Testis (tissue), 2 donors: ENCODE measurements at regions not wholly inside any gene's neighbourhood (a gene's known extent, or its start where the extent isn't known, plus 50 kb on each side); places are given as distances from the start of the nearest gene placed in this dataset.

Experiments used
- DNase-seq: peaks from one replicate; pipeline ENCODE4 v3.0.0-alpha.2; 2019
- H3K27ac ChIP-seq, 2 donors: fragments of 200-600 bp; sonication (generic); one replicate each; pipeline ENCODE4 v1.5.1; 2019
- H3K27me3 ChIP-seq: fragments of 200-600 bp; sonication (generic); one replicate; pipeline ENCODE4 v1.5.1; 2019
- H3K36me3 ChIP-seq: fragments of 200-600 bp; sonication (generic); one replicate; pipeline ENCODE4 v1.5.1; 2017; ENCODE audit warnings: low read depth; ENCODE audit errors: missing control alignments
- H3K4me1 ChIP-seq: fragments of 200-600 bp; sonication (generic); one replicate; pipeline ENCODE4 v1.5.1; 2019
- H3K4me3 ChIP-seq, 2 donors: fragments of 200-600 bp; sonication (generic); one replicate each; pipeline ENCODE4 v1.5.1; 2017 to 2019
- H3K9me3 ChIP-seq: fragments of 200-600 bp; sonication (generic); one replicate; pipeline ENCODE4 v1.5.1; 2017
- POLR2A ChIP-seq: fragments of 450-650 bp; IDR thresholded peaks from one replicate; pipeline ENCODE4 v1.6.1; 2017; ENCODE audit warnings: antibody characterized with exemption, mild to moderate bottlenecking, moderate library complexity
- WGBS, 2 donors: methylation state at CpG; one replicate each; pipeline ENCODE4 v1.1.5; 2018; 5-methylcytosine and 5-hydroxymethylcytosine counted together
- intact Hi-C: fragments of 100-400 bp; cut with DNase I; formaldehyde crosslinking; loops from one replicate; pipeline ENCODE4 v1.15.1; 2023; ENCODE audit warnings: low total_unique reads
- TF ChIP-seq, protein P1 (sequence below), 3 experiments: fragments of 450-650 bp in 2 of 3; fragments of 200-600 bp in 1 of 3; sonication (generic) in 1 of 3; IDR thresholded peaks; one replicate each; pipeline ENCODE4 v1.5.1; 2016 to 2019; ENCODE audit warnings: antibody characterized with exemption in 3 of 3, mild to moderate bottlenecking in 2 of 3, moderate library complexity in 1 of 3

DNA sequence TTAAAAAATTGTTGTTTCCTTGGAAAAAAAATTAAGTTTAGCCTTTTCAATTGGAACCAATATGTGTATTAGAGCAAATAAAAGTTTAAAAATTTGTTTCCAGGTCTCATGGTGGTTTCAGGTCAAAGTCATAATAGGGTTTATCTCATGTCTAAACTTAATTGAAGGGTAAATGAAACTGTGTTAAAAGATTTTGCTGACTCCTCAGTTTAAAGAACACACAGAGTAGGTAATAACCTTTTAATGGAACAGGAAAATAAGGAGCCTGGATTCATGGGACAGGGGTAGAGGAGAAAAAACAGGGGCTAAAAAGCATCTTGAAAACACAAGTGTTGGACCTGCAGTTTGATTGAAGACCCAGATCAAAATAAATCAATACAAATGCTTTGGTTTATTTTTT lies 190.6 kb downstream of the MFSD1 start:
- no peak overlapping the region for H3K27ac ChIP-seq
- TF ChIP-seq, protein P1, sequence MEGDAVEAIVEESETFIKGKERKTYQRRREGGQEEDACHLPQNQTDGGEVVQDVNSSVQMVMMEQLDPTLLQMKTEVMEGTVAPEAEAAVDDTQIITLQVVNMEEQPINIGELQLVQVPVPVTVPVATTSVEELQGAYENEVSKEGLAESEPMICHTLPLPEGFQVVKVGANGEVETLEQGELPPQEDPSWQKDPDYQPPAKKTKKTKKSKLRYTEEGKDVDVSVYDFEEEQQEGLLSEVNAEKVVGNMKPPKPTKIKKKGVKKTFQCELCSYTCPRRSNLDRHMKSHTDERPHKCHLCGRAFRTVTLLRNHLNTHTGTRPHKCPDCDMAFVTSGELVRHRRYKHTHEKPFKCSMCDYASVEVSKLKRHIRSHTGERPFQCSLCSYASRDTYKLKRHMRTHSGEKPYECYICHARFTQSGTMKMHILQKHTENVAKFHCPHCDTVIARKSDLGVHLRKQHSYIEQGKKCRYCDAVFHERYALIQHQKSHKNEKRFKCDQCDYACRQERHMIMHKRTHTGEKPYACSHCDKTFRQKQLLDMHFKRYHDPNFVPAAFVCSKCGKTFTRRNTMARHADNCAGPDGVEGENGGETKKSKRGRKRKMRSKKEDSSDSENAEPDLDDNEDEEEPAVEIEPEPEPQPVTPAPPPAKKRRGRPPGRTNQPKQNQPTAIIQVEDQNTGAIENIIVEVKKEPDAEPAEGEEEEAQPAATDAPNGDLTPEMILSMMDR (IDR thresholded peaks at IDR 0.05), result no peak
- TF ChIP-seq POLR2A, result no peak

DNA sequence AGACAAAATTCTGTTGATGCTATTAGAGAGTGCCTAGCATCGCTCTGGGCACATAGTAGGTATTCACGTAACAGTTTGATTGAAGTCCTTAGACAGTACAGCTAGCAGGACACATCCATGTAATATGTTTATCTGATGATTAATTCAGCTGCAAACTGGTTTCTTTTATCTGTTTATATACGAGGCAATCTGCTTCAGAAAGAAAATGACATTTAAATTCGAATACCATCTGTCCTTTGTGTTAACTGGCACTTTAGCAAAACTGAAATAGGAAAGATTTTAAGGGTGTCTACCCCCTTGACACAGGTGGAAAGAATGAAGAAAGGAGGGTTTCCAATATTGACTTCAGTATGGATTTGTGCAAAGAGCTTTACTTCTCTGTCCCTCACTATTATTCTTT lies 192.5 kb downstream of the MFSD1 start:
- 83 to 87% methylated on average over 4 of the region's 4 CpGs for WGBS, 2 donors
- no peak for DNase-seq
- intact Hi-C loops, result no loop called here

More for the DNA sequence above, 190.6 kb downstream of the MFSD1 start:
- intact Hi-C loops, result no loop called here
- H3K36me3 ChIP-seq, result no peaks in the 10 kb centered on the region
- H3K27me3 ChIP-seq, result no peaks in the 10 kb centered on the region
- no peaks in the 10 kb centered on the region for H3K4me1 ChIP-seq
- no peak overlapping the region for H3K4me3 ChIP-seq
- H3K9me3 ChIP-seq, result no peaks in the 10 kb centered on the region
- DNase-seq, result no peak

DNA sequence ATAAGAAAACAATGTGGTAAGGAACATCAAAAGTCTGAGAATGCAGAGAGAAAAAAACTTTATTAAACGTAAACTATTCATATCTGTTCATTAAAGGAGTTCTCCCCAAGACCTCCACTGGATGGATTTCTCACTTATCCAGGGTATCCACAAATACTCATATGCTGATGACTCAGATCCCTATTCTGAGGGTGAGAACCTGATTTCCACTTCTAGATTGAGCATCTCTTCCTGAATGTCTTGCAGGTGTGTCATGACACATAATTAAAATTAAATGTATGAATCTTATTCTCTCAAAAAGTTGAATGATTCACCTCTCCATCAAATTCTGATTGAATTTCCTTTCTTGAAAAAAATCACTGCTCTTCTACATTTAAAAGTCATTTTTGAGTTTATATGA lies 199.9 kb downstream of the MFSD1 start:
- intact Hi-C loops, result no loop called here
- Histone ChIP-seq H3K4me3 (no peak overlapping the region), H3K27me3 (no peaks in the 10 kb centered on the region), H3K36me3 (no peaks in the 10 kb centered on the region), H3K9me3 (no peaks in the 10 kb centered on the region), H3K27ac (no peak overlapping the region), H3K4me1 (no peaks in the 10 kb centered on the region)
- TF ChIP-seq POLR2A, result no peak
- TF ChIP-seq, protein P1 (IDR thresholded peaks at IDR 0.05), result no peak
- DNase-seq, result no peak
- WGBS, 2 donors, result 61 to 88% methylated on average over 1 of the region's 1 CpG

More for the DNA sequence above, 192.5 kb downstream of the MFSD1 start:
- Histone ChIP-seq H3K9me3 (no peaks in the 10 kb centered on the region), H3K36me3 (no peaks in the 10 kb centered on the region), H3K27me3 (no peaks in the 10 kb centered on the region), H3K27ac (no peak overlapping the region), H3K4me1 (no peaks in the 10 kb centered on the region), H3K4me3 (no peak overlapping the region)
- no peak for TF ChIP-seq POLR2A

DNA sequence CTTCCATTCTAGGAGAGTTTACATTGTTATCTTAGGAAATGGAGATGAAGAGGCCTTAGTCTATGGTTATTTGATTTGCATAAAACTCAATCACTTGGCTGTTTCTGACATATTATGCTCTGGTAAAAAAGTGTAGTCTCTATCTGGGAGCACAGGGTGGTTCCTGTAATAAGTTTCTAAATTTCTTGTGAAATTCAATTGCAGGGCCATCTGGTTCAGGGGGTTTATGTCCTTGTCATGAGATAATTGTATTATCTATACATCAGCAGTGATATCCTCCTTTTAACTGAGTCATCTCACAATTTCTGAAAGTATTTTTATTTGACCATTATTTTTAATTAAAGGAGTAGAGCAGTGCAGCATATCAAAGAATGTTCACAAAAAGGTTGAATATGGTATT lies 203.3 kb downstream of the MFSD1 start:
- H3K36me3 ChIP-seq, result no peaks in the 10 kb centered on the region
- H3K4me3 ChIP-seq, result no peak overlapping the region
- H3K9me3 ChIP-seq, result no peaks in the 10 kb centered on the region
- H3K4me1 ChIP-seq, result no peaks in the 10 kb centered on the region
- TF ChIP-seq, protein P1 (IDR thresholded peaks at IDR 0.05), result no peak
- TF ChIP-seq POLR2A, result no peak
- H3K27me3 ChIP-seq, result no peaks in the 10 kb centered on the region
- no peak overlapping the region for H3K27ac ChIP-seq
- no peak for DNase-seq
- intact Hi-C loops, result no loop called here

DNA sequence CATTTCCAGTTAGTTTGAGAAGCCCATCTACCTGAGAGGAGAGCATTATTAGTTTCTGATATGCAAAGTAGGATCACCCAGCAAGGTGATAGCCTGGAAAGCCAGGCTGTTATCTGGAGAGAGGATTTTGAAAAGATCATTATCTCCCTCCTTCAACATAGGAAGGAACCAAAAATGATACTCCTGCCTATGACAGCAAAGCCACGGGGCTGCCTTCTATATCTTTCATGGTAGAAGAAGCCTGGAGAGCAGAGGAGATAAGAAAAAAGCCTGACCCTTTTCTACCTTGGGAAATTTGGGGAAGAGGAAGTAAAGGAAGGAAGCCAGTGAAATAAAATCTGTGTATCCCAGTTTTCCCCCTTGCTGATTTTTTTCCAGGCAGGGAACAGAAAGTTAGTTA lies 205.5 kb downstream of the MFSD1 start:
- Histone ChIP-seq H3K36me3 (no peaks in the 10 kb centered on the region), H3K27ac (no peak overlapping the region), H3K4me3 (no peak overlapping the region), H3K27me3 (no peaks in the 10 kb centered on the region), H3K9me3 (no peaks in the 10 kb centered on the region), H3K4me1 (no peaks in the 10 kb centered on the region)
- intact Hi-C loops, result no loop called here
- 60 to 68% methylated on average over 1 of the region's 1 CpG for WGBS, 2 donors
- TF ChIP-seq, protein P1 (IDR thresholded peaks at IDR 0.05), result no peak
- no peak for TF ChIP-seq POLR2A
- DNase-seq, result no peak
